Subcutaneous abdominal adipose tissue (tissue), 5 donors: ENCODE measurements at regions not wholly inside any gene's neighbourhood (a gene's known extent, or its start where the extent isn't known, plus 50 kb on each side); places are given as distances from the start of the nearest gene placed in this dataset.

Experiments
- H3K27ac ChIP-seq: one replicate; pipeline ENCODE4 v1.7.0; 2013; ENCODE audit warnings: low read depth, mild to moderate bottlenecking, inconsistent platforms, low read length, moderate library complexity
- H3K27me3 ChIP-seq, 5 donors: one replicate each; pipeline ENCODE4 v1.7.0; 2013; ENCODE audit warnings: low read length in 5 of 5, inconsistent platforms in 1 of 5; ENCODE audit not compliant: control insufficient read depth in 5 of 5, insufficient read depth in 4 of 5
- H3K36me3 ChIP-seq, 5 donors: one replicate each; pipeline ENCODE4 v1.7.0; 2013; ENCODE audit warnings: low read length in 5 of 5; ENCODE audit not compliant: control insufficient read depth in 5 of 5, insufficient read depth in 5 of 5
- H3K4me1 ChIP-seq, 5 donors: one replicate each; pipeline ENCODE4 v1.7.0; 2013; ENCODE audit warnings: low read length in 5 of 5, mild to moderate bottlenecking in 3 of 5, moderate library complexity in 1 of 5; ENCODE audit not compliant: control insufficient read depth in 5 of 5, insufficient read depth in 5 of 5
- H3K4me3 ChIP-seq, 5 donors: one replicate each; pipeline ENCODE4 v1.7.0; 2013; ENCODE audit warnings: low read length in 5 of 5, low read depth in 1 of 5
- H3K9ac ChIP-seq, 5 donors: one replicate each; pipeline ENCODE4 v1.7.0; 2013; ENCODE audit warnings: low read length in 5 of 5, mild to moderate bottlenecking in 4 of 5, moderate library complexity in 3 of 5
- H3K9me3 ChIP-seq, 5 donors: one replicate each; pipeline ENCODE4 v1.7.0; 2013; ENCODE audit warnings: low read length in 5 of 5; ENCODE audit not compliant: control insufficient read depth in 5 of 5
- donor health status: healthy.
- donor health status: healthy.
- donor health status: healthy.
- donor health status: healthy.
- donor health status: healthy.

DNA sequence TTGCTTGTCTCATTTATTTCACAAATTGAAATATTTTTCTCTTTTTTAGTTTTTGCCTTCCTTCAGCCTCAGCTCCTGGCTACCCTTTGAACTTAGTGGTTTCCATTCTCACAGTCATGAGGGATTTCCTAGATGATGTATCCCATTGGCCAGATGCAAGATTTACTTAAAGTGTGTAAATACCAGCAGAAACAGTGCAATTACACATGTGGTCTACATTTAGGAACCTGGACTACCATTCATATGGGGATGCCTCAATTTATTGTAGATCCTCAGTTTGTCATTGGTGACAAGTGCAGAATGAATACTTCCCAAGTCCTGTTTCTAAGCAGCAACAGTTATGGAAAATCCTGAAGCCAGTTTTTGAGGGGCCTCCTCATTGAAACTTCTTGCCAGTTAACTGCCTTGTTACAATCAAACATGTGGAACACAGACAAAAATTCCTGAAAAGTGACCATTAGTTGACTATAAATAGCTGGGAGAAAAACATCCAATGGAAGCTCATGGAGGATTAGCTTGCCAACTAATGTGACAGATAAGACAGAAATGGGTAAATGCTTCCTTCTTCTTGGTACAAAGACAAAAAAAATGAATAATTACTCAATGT, 113.6 kb upstream of the FER start:
- no peak overlapping the region for H3K9ac ChIP-seq

DNA sequence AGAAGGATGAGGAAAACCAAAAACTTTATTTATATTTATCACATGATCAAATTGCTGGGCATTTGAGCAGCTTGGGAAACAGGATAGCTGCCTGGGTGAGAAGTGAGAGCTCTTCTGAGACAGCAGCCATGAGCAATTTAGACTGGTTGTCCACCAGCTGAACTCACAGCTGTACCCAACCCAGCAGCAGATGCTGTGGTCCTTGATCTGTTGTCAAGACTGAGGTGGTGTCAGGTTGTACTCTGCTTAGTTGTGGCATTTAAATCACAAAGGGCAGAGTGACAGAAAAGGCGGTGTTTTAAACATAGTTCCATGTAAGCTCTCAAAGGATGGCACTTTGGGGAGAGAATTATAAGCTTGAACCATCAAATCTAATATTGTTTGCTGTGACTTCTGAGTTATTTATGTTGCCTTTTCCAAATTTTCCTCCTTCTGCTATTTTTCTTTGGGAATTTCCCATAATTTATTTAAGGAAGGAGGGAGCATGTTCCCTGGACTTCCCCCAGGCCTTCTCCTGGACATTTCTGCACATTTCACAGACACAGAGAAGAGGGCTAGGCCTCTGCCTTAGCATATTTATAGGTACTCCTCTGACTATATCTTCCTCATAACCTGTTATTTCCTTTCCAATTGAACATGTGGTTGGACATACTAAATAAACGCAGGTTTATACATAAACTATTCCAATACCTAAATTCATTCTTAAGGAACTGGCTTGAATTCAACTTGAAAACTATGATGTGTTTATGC, 117.7 kb upstream of the FER start:
- H3K9me3 ChIP-seq: no peaks in the 10 kb centered on the region
- no peaks in the 10 kb centered on the region for H3K36me3 ChIP-seq
- H3K27me3 ChIP-seq: no peaks in the 10 kb centered on the region

More for the DNA sequence above, 113.6 kb upstream of the FER start:
- H3K27ac ChIP-seq: no peak overlapping the region
- H3K27me3 ChIP-seq: no peaks in the 10 kb centered on the region
- no peaks in the 10 kb centered on the region for H3K36me3 ChIP-seq
- H3K4me1 ChIP-seq: no peaks in the 10 kb centered on the region
- no peak overlapping the region for H3K4me3 ChIP-seq
- no peaks in the 10 kb centered on the region for H3K9me3 ChIP-seq

DNA sequence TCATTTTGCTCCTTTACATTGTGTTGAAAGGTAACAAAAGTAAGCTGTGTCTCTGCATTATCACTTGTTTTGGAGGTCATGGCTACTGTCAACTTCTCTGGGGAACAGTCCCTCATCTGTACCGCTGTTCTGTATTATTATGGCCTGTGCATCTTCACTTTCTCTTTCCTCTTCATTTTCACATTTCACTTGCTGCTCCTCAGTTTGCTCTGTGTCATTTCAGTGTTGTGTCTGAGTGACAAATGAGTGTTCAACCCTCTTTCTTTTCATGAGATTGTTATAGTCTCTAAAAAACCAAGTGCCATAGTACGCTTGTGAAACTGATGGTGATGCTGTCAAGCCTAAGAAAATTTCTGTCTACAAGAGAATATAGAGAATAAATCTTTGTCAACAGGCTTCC, 122.0 kb upstream of the FER start:
- H3K9ac ChIP-seq: no peak overlapping the region

More for the DNA sequence above, 117.7 kb upstream of the FER start:
- Histone ChIP-seq H3K4me1 (no peaks in the 10 kb centered on the region), H3K4me3 (no peak overlapping the region), H3K9ac (no peak overlapping the region), H3K27ac (no peak overlapping the region)

DNA sequence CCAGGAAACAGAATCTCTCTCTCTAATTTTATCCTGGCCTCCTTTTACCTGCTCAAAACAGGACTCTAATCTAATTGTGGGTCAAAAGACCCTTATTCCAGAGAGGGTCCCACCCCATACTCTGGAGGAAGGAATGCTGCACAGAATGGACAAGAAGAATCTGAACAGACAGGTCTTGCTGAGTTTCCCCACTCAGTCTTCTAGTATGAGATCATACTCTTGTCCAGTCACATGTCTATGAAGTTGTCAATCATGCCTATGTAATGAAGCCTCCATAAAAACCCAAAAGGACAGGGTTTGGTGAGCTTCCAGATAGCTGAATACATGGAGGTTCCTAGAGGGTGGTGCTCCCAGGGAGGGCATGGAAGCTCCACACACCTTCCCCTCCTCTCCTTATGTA, 123.9 kb upstream of the FER start:
- Histone ChIP-seq H3K27me3 (no peaks in the 10 kb centered on the region), H3K4me1 (no peaks in the 10 kb centered on the region), H3K4me3 (no peak overlapping the region), H3K36me3 (no peaks in the 10 kb centered on the region), H3K9ac (no peak overlapping the region), H3K9me3 (no peaks in the 10 kb centered on the region), H3K27ac (no peak overlapping the region)

More for the DNA sequence above, 122.0 kb upstream of the FER start:
- Histone ChIP-seq H3K27ac (no peak overlapping the region), H3K27me3 (no peaks in the 10 kb centered on the region), H3K9me3 (no peaks in the 10 kb centered on the region), H3K4me3 (no peak overlapping the region), H3K36me3 (no peaks in the 10 kb centered on the region), H3K4me1 (no peaks in the 10 kb centered on the region)

DNA sequence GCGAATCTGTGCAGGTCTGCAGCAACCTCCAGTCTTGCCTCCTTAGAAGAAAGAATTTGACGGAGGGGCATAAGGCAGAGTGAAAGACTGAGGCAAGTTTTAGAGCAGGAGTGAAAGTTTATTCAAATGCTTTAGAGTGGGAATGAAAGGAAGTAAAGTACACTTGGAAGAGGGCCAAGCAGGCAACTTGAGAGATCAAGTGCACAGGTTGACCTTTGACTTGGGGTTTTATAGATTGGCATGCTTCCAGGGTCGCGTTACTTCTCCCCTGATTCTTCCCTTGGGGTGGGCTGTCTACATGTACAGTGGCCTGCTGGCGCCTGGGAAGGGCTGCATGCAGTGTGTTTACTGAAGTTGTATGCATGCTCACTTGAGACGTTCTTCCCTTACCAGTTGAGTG, 127.2 kb upstream of the FER start:
- Histone ChIP-seq H3K4me1 (no peaks in the 10 kb centered on the region), H3K9me3 (no peaks in the 10 kb centered on the region), H3K4me3 (no peak overlapping the region), H3K9ac (no peak overlapping the region), H3K27ac (no peak overlapping the region), H3K36me3 (no peaks in the 10 kb centered on the region), H3K27me3 (no peaks in the 10 kb centered on the region)

DNA sequence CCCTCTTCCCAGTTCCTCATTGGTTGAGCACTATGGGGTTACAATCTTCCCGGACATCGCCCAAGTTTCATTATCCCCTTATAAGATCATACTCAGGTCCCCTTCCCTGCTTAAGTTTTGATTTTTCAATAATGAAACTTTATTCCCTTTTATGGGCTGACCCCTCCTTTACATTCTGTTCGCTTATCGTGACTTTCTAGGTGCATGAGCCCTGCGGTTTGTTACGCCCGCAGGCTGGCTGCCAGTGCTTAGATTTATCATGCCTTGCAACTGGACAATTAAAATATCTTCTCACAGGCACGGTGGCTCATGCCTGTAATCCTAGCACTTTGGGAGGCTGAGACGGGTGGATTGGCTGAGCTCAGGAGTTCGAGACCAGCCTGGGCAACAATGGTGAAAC, 127.9 kb upstream of the FER start:
- no peaks in the 10 kb centered on the region for H3K4me1 ChIP-seq
- H3K27me3 ChIP-seq: no peaks in the 10 kb centered on the region
- no peaks in the 10 kb centered on the region for H3K9me3 ChIP-seq
- H3K36me3 ChIP-seq: no peaks in the 10 kb centered on the region
- no peak overlapping the region for H3K4me3 ChIP-seq
- H3K9ac ChIP-seq: no peak overlapping the region
- no peak overlapping the region for H3K27ac ChIP-seq

DNA sequence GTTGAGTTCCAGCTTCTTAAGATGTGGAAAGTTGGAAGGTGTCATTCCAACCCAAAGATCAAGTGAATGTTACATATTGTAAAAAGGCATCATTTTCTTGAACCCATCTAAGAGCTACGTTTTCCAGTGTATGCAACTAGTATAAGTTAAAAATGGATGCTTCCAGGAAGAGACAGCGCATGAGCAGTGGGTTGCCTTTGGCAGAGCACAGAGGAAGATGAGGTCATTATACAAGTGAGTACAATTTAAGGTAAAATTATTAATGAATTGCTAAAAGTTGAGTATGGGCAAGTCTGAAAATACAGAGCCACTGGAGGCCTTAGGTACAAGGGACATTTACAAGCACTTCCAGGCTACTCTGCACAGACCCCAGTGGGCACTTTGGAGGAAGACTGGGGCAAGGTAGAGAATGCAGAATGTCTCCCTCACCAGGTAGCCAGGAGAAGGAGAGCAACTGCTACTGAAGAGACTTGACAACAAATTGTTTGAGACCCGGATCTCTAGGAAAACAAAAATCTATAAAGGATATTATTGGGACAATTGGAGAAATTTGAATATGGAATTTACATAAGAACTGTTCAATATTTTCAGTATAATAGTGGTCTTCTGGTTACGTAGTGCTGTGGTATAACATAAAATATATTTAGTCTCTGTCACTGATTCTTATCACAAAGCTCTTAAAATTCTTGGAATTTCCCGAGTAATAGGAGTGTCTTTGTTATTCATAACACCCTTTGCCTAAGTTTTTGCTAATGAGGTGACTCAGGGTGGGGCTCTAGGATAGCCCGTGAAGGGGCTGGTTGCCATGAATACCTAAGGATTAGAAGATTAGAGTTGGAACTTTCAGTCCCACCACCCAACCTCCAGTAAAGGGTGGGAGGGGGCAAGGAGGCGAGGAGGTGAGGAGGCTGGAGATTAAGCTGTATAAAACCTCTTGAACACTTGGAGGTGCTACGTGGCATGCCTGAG, 129.9 kb upstream of the FER start:
- H3K9ac ChIP-seq: no peak overlapping the region
- H3K4me3 ChIP-seq: no peak overlapping the region
- H3K4me1 ChIP-seq: no peaks in the 10 kb centered on the region
- H3K27me3 ChIP-seq: no peaks in the 10 kb centered on the region
- H3K9me3 ChIP-seq: no peaks in the 10 kb centered on the region
- no peak overlapping the region for H3K27ac ChIP-seq
- H3K36me3 ChIP-seq: no peaks in the 10 kb centered on the region

DNA sequence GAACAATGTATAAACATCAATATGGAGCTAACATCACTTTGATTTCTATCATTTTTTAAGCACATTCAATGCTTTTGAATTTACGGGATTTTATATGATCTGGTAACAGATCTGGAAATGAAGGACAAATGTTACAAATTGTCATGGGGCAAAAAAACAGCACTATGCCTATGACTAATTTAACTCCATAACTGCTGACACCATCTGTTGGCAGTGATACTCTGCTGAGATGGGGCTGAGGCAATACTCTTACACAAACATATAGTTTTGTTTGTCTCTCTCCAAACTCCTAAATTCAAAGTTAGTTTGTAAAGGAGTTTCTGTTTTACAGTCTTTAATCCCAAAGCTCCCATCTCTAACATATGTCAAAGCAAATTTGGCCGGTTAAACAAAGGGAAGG, 132.5 kb upstream of the FER start:
- Histone ChIP-seq H3K4me3 (no peak overlapping the region), H3K27me3 (no peaks in the 10 kb centered on the region), H3K9ac (no peak overlapping the region), H3K9me3 (no peaks in the 10 kb centered on the region), H3K4me1 (no peaks in the 10 kb centered on the region), H3K27ac (no peak overlapping the region), H3K36me3 (no peaks in the 10 kb centered on the region)

DNA sequence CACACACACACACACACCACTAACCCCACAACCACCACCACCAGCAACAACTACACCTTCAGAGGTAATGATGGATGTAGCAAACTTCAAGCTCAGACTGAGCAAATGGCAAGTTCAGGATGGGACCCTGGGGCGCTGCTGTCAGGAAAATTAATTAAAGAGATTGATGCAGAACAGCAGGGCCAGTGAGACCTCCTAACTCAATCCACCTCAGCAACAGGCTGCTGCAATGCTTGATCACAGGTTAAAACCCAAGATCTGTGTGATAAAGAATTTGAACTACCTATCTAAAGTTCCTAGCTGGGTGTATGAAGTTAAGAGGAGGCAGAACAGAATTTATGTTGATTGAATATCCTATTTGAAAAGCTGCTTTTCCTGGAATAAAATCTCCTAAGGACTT, 140.3 kb upstream of the FER start:
- H3K4me3 ChIP-seq: no peak overlapping the region
- no peaks in the 10 kb centered on the region for H3K27me3 ChIP-seq
- H3K4me1 ChIP-seq: no peaks in the 10 kb centered on the region
- no peak overlapping the region for H3K27ac ChIP-seq
- no peaks in the 10 kb centered on the region for H3K9me3 ChIP-seq
- no peaks in the 10 kb centered on the region for H3K36me3 ChIP-seq
- H3K9ac ChIP-seq: no peak overlapping the region

DNA sequence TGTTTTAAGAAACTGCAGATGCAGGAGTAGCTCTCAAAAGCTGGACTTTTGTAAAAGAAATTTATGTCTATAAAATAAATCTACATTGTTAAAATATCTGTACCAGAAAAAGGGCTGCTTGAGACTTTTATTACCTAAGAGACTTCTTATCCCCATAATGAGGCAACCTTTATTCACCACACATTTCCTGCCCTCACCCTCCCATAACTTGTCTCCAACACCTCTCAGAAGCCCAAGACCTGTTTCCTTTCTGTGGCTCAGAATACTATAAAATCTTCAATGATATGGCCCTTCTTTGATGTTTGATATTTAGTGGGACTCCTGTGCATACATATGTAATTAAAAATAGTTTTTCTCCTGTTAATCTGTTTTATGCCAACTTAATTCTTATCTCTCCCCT, 141.5 kb upstream of the FER start:
- H3K36me3 ChIP-seq: no peaks in the 10 kb centered on the region
- no peaks in the 10 kb centered on the region for H3K9me3 ChIP-seq
- no peaks in the 10 kb centered on the region for H3K4me1 ChIP-seq
- H3K27ac ChIP-seq: no peak overlapping the region
- no peak overlapping the region for H3K9ac ChIP-seq
- H3K27me3 ChIP-seq: no peaks in the 10 kb centered on the region
- H3K4me3 ChIP-seq: no peak overlapping the region
